ENCODE measurements at regions not wholly inside any gene's neighbourhood (a gene's known extent, or its start where the extent isn't known, plus 50 kb on each side); places are given as distances from the start of the nearest gene placed in this dataset.

DNA sequence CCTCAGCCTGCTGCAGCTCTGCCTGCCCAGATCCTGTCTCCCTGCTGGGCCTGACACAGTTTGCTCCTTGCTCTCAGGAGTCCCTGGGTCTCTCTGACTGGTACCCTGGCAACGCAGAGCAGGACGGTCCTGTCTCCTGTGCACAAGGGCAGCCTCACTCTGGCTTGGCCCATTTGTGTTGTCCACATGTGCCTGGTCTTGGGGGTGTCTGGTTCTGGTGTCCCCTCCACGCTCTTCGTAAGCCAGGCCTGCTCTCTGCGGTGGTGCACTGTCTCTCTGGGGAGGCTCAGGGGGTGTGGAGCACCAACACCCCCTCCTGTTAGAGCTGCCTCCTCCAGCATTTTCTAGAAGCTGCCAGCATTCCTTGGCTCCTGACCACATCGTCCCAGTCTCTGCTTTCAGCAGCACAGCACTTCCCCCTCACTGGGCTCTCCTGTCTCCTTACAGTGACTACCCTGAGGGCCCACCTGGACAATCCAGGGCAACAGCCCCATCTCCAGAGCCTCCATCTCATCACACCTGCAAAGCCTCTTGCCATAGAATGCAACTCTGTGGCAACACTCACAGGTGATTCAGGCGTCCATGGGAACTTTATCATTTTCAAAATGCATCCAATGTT, 235.6 kb upstream of the HS6ST1 start:
- Mint-ChIP-seq H3K36me3 (ENCODE audit: unreplicated experiment) (no peaks in the 10 kb centered on the region), H3K4me3 (ENCODE audit: unreplicated experiment) (no peak overlapping the region), H3K27me3 (ENCODE audit: unreplicated experiment) (peaks cover 6% of the 10 kb centered on the region), H3K27ac (ENCODE audit: unreplicated experiment) (no peak overlapping the region), H3K9me3 (ENCODE audit: unreplicated experiment) (peaks cover 7% of the 10 kb centered on the region), H3K4me1 (ENCODE audit: low read depth, unreplicated experiment) (peaks cover 7% of the 10 kb centered on the region)
- DNase-seq: no peak
- TF ChIP-seq, protein P1, sequence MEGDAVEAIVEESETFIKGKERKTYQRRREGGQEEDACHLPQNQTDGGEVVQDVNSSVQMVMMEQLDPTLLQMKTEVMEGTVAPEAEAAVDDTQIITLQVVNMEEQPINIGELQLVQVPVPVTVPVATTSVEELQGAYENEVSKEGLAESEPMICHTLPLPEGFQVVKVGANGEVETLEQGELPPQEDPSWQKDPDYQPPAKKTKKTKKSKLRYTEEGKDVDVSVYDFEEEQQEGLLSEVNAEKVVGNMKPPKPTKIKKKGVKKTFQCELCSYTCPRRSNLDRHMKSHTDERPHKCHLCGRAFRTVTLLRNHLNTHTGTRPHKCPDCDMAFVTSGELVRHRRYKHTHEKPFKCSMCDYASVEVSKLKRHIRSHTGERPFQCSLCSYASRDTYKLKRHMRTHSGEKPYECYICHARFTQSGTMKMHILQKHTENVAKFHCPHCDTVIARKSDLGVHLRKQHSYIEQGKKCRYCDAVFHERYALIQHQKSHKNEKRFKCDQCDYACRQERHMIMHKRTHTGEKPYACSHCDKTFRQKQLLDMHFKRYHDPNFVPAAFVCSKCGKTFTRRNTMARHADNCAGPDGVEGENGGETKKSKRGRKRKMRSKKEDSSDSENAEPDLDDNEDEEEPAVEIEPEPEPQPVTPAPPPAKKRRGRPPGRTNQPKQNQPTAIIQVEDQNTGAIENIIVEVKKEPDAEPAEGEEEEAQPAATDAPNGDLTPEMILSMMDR (IDR thresholded peaks at IDR 0.05; ENCODE audit: partially characterized antibody, unreplicated experiment): no peak

DNA sequence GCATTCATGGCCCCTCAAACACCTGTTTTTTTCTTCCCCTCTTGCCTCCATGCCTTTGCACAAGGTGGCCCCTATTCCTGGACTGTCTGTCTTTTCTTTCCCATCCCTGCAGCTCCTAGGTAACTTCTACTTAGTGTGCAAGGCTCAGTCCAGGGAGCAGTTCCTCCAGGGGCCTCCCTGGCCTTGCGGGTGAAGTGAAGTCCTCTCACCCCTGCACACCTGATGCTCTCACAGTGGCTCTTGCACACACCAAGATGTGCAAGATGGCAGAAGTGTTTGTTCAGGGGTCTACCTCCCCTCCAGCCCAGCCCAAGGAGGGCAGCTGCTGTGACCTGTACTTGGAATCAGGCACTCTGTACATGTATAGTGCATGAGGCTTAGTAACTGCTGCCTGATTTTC, 236.8 kb upstream of the HS6ST1 start:
- no peak for DNase-seq
- no peak overlapping the region for H3K4me3 Mint-ChIP-seq (ENCODE audit: unreplicated experiment)
- TF ChIP-seq, protein P1 (IDR thresholded peaks at IDR 0.05; ENCODE audit: partially characterized antibody, unreplicated experiment): no peak
- peaks cover 8% of the 10 kb centered on the region for H3K9me3 Mint-ChIP-seq (ENCODE audit: unreplicated experiment)
- peaks cover 10% of the 10 kb centered on the region for H3K27me3 Mint-ChIP-seq (ENCODE audit: unreplicated experiment)
- no peak overlapping the region for H3K27ac Mint-ChIP-seq (ENCODE audit: unreplicated experiment)
- H3K4me1 Mint-ChIP-seq (ENCODE audit: low read depth, unreplicated experiment): peaks cover 2% of the 10 kb centered on the region
- H3K36me3 Mint-ChIP-seq (ENCODE audit: unreplicated experiment): no peaks in the 10 kb centered on the region

DNA sequence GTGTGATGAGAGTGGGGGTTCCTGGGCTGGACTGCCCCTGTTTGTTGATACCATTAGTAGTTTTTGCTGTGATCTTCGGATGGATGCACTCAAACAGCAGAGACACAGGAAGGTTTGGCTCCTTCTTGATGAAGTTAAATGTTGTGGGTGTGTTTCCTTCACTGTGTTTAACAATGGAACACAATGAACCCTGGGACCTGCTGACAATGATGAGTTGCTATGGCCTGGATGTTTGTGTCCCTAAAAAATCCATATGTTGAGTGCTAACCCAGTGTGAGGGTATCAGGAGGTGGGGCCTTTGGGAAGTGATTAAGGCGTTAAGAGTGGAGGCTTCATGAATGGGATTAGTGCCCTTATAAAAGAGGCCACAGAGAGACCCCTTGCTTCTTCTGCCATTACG, 237.4 kb upstream of the HS6ST1 start:
- Mint-ChIP-seq H3K36me3 (ENCODE audit: unreplicated experiment) (no peaks in the 10 kb centered on the region), H3K4me1 (ENCODE audit: low read depth, unreplicated experiment) (peaks cover 2% of the 10 kb centered on the region), H3K27ac (ENCODE audit: unreplicated experiment) (no peak overlapping the region), H3K27me3 (ENCODE audit: unreplicated experiment) (peaks cover 9% of the 10 kb centered on the region), H3K9me3 (ENCODE audit: unreplicated experiment) (peaks cover 12% of the 10 kb centered on the region), H3K4me3 (ENCODE audit: unreplicated experiment) (no peak overlapping the region)
- DNase-seq: no peak
- TF ChIP-seq, protein P1 (IDR thresholded peaks at IDR 0.05; ENCODE audit: partially characterized antibody, unreplicated experiment): no peak

DNA sequence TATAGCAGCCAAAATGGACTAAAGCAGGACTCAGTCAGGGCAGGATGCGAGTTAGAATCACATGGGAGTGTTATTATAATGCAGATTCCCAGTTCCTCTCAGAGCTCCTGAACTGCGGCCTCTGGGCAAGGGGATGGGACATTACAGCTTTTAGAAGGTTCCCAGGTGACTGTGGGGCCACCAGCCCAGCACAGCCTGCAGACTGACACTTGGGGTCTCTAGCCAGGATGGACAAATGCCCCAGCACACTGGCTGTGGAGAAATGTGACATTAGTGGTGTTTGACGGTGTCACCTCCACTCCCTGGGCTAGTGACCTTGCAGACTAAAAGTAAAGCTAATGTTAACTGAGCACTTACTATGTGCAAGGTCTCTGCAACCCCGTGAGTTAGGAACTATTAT, 238.0 kb upstream of the HS6ST1 start:
- TF ChIP-seq, protein P1 (IDR thresholded peaks at IDR 0.05; ENCODE audit: partially characterized antibody, unreplicated experiment): no peak
- Mint-ChIP-seq H3K27ac (ENCODE audit: unreplicated experiment) (no peak overlapping the region), H3K4me1 (ENCODE audit: low read depth, unreplicated experiment) (peaks cover 2% of the 10 kb centered on the region), H3K9me3 (ENCODE audit: unreplicated experiment) (peaks cover 12% of the 10 kb centered on the region), H3K36me3 (ENCODE audit: unreplicated experiment) (no peaks in the 10 kb centered on the region), H3K4me3 (ENCODE audit: unreplicated experiment) (no peak overlapping the region), H3K27me3 (ENCODE audit: unreplicated experiment) (peaks cover 9% of the 10 kb centered on the region)
- DNase-seq: no peak

DNA sequence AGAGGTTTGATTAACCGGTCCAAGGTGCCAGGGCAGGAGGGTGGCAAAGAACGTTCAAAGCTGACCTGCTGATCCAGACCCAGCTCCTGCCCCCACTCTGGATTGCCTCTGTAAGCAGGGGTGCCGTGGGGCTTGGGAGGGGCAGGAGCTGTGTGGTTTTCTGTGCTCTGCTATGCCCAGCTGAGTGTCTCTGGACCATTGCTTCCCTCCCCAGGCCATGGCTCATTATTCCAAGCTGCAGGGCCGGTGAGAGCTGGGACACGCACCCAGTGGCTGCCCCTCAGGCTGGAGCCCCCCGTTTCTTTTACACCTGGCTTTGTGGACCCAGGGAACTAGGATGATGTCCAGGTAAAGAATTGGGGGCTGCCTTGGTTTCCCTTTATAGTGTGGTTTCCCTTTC, 238.4 kb upstream of the HS6ST1 start:
- Mint-ChIP-seq H3K27ac (ENCODE audit: unreplicated experiment) (no peak overlapping the region), H3K4me1 (ENCODE audit: low read depth, unreplicated experiment) (peaks cover under 1% of the 10 kb centered on the region), H3K27me3 (ENCODE audit: unreplicated experiment) (peaks cover 9% of the 10 kb centered on the region), H3K36me3 (ENCODE audit: unreplicated experiment) (no peaks in the 10 kb centered on the region), H3K4me3 (ENCODE audit: unreplicated experiment) (no peak overlapping the region), H3K9me3 (ENCODE audit: unreplicated experiment) (peaks cover 12% of the 10 kb centered on the region)
- no peak for DNase-seq
- TF ChIP-seq, protein P1 (IDR thresholded peaks at IDR 0.05; ENCODE audit: partially characterized antibody, unreplicated experiment): no peak

All from glutamatergic neuron (in vitro differentiated cells).